OCI-LY1 (cell line): ENCODE measurements at regions not wholly inside any gene's neighbourhood (a gene's known extent, or its start where the extent isn't known, plus 50 kb on each side); places are given as distances from the start of the nearest gene placed in this dataset.

ENCODE experiments used
- CTCF ChIP-seq: fragments of 200-600 bp; sonication (generic), shearing (Covaris generic); IDR thresholded peaks from 2 replicates; pipeline ENCODE4 v1.5.1; 2017; ENCODE audit warnings: mild to moderate bottlenecking, antibody characterized with exemption, low read length, moderate library complexity, mixed read lengths
- EZH2 ChIP-seq: fragments of 200-600 bp; sonication (generic), shearing (Covaris generic); IDR thresholded peaks from 2 replicates; pipeline ENCODE4 v1.8.0; 2017; ENCODE audit warnings: borderline replicate concordance, mixed run types, mild to moderate bottlenecking, antibody characterized with exemption, low read length, moderate library complexity, mixed read lengths

GRCh38 chr5:56552612-56553268 lies 262.6 kb upstream of the MAP3K1 start:
- TF ChIP-seq CTCF (no peak), EZH2 (no peak)
